ENCODE measurements at regions not wholly inside any gene's neighbourhood (a gene's known extent, or its start where the extent isn't known, plus 50 kb on each side); places are given as distances from the start of the nearest gene placed in this dataset.

GRCh38 chr13:26941345-26942174 is 181.0 kb upstream of the GPR12 start:
- no TSS peak for BruUV-seq (replicated peaks)
- no peaks in the 10 kb centered on the region for H3K36me3 ChIP-seq (ENCODE audit: insufficient read depth, low read length, poor library complexity, severe bottlenecking)
- TF ChIP-seq EZH2 (IDR thresholded peaks at IDR 0.05; ENCODE audit: borderline replicate concordance, low read depth, low read length, poor library complexity, severe bottlenecking) (no peak), CTCF (conservative IDR thresholded peaks at IDR 0.05; ENCODE audit: low read depth, low read length) (no peak)
- no peak overlapping the region for H3K27ac ChIP-seq (ENCODE audit: low read depth, low read length, poor library complexity, severe bottlenecking)
- no peaks in the 10 kb centered on the region for H3K27me3 ChIP-seq (replicated peaks; ENCODE audit: insufficient read depth, low read depth, low read length, poor library complexity)
- H3K4me1 ChIP-seq (ENCODE audit: insufficient read depth, low read length, poor library complexity, severe bottlenecking), result no peaks in the 10 kb centered on the region
- H3K4me3 ChIP-seq (ENCODE audit: low read depth, low read length, poor library complexity, severe bottlenecking), result no peak overlapping the region
- H3K9me3 ChIP-seq (ENCODE audit: low read depth, low read length, poor library complexity, severe bottlenecking), result no peaks in the 10 kb centered on the region
- ChIA-PET POLR2A (ENCODE audit: low non-redundant PET) (no interaction called here), CTCF (no interaction called here)
- intact Hi-C loops (cut with micrococcal nuclease; ENCODE audit: unreplicated experiment), result no loop called here
- no peak for DNase-seq (ENCODE audit: low spot score)

GRCh38 chr13:26934096-26934495 is 173.5 kb upstream of the GPR12 start:
- CTCF ChIA-PET, result no interaction called here
- H3K27me3 ChIP-seq (replicated peaks; ENCODE audit: insufficient read depth, low read depth, low read length, poor library complexity), result peaks cover 3% of the 10 kb centered on the region

GRCh38 chr13:26932465-26932864 is 171.9 kb upstream of the GPR12 start:
- no TSS peak for BruUV-seq (replicated peaks)
- Histone ChIP-seq H3K27ac (ENCODE audit: low read depth, low read length, poor library complexity, severe bottlenecking) (no peak overlapping the region), H3K27me3 (replicated peaks; ENCODE audit: insufficient read depth, low read depth, low read length, poor library complexity) (peaks cover 20% of the 10 kb centered on the region), H3K4me3 (ENCODE audit: low read depth, low read length, poor library complexity, severe bottlenecking) (no peak overlapping the region), H3K4me1 (ENCODE audit: insufficient read depth, low read length, poor library complexity, severe bottlenecking) (no peaks in the 10 kb centered on the region), H3K36me3 (ENCODE audit: insufficient read depth, low read length, poor library complexity, severe bottlenecking) (no peaks in the 10 kb centered on the region), H3K9me3 (ENCODE audit: low read depth, low read length, poor library complexity, severe bottlenecking) (no peaks in the 10 kb centered on the region)
- TF ChIP-seq EZH2 (IDR thresholded peaks at IDR 0.05; ENCODE audit: borderline replicate concordance, low read depth, low read length, poor library complexity, severe bottlenecking), result no peak
- DNase-seq (ENCODE audit: low spot score), result no peak
- CTCF ChIA-PET, result no interaction called here
- POLR2A ChIA-PET (ENCODE audit: low non-redundant PET), result no interaction called here
- intact Hi-C loops (cut with micrococcal nuclease; ENCODE audit: unreplicated experiment), result no loop called here

More at GRCh38 chr13:26934096-26934495, 173.5 kb upstream of the GPR12 start:
- Histone ChIP-seq H3K4me1 (ENCODE audit: insufficient read depth, low read length, poor library complexity, severe bottlenecking) (no peaks in the 10 kb centered on the region), H3K4me3 (ENCODE audit: low read depth, low read length, poor library complexity, severe bottlenecking) (no peak overlapping the region), H3K9me3 (ENCODE audit: low read depth, low read length, poor library complexity, severe bottlenecking) (no peaks in the 10 kb centered on the region), H3K27ac (ENCODE audit: low read depth, low read length, poor library complexity, severe bottlenecking) (no peak overlapping the region), H3K36me3 (ENCODE audit: insufficient read depth, low read length, poor library complexity, severe bottlenecking) (no peaks in the 10 kb centered on the region)
- BruUV-seq (replicated peaks), result no TSS peak
- no peak for DNase-seq (ENCODE audit: low spot score)
- no peak for TF ChIP-seq CTCF (conservative IDR thresholded peaks at IDR 0.05; ENCODE audit: low read depth, low read length)
- no peak for TF ChIP-seq EZH2 (IDR thresholded peaks at IDR 0.05; ENCODE audit: borderline replicate concordance, low read depth, low read length, poor library complexity, severe bottlenecking)
- intact Hi-C loops (cut with micrococcal nuclease; ENCODE audit: unreplicated experiment), result no loop called here
- POLR2A ChIA-PET (ENCODE audit: low non-redundant PET), result no interaction called here
